ENCODE measurements at regions not wholly inside any gene's neighbourhood (a gene's known extent, or its start where the extent isn't known, plus 50 kb on each side); places are given as distances from the start of the nearest gene placed in this dataset.
"Not testable (repeated sequence)": the region's sequence is repeated elsewhere in the genome, so short reads cannot be mapped to it uniquely, and the experiment has no call there.

DNA sequence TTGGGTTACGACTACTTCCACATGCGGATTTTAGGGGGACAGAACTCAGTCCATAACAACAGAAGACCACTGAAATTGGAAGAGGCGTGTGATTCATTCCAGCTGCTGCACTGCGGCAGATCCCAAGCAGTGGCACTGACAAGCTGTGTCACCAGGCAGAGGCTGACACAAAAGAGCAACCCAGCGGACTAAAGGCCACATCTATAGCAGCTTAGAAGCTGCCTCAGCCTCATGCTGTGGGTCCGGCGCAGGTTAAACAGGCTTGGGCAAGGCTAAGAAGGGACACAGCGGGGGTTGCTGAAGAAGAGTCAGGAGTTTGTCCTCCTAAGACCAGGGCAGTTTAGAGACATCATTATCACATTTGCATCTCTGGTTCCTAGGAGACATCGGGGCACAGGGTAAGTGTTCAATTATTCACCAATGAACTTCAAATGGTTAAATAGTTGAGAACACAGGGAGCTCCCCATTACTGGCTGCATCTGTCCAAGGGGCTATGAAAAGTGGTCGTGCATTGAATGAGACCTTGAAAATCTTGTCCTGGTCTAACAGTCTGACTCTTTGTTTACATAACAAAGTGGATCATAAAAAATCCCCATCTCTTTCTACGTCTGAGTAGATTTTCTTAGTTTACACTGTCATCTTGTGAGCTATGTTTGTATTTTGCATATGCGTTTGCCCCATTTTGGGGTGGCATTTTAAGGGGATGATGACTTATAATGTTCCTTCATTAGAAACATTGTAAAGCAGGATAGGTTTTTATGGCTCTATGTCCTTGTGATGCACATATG is 162.3 kb upstream of the TRIB2 start:
- Histone ChIP-seq H3K27ac (peak overlapping the region in 7 of 21 experiments; percentile 4 to 62 (median 34)), H3K4me3 (no peak overlapping the region)

DNA sequence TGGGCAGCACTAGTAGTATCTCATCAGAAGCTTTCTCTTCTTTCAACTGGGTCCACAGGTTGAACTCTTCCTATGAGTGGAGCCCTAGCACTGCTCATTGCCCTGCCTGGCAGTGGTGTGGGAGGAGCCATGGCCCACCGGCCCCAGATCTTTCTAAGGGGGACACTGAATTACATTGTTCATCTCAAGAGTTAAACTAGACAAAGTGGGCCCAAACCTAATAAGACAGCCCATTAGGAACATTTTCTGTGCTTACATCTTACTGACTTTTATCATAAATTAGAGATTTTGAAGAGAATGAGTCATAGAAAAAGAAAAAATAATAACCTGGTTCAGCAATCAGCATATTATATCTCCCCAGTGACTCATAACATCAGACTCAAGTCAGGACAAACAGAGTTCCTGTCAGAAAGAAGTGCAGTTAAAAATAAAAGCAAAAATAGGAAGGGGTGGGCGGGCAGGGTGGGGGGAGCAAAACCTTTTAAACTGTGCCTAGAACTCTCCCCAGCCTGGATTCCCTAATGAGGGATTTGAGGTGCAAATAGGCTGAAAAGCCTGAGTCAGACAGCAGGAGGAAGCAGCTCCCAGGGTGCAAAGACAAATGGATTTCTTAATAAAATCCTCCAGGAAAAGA is 161.6 kb upstream of the TRIB2 start:
- Histone ChIP-seq H3K27ac (peak overlapping the region in 6 of 21 experiments; percentile 4 to 62 (median 42)), H3K4me3 (no peak overlapping the region)

GRCh38 chr2:12556762-12557161 is 160.0 kb upstream of the TRIB2 start:
- Histone ChIP-seq H3K4me3 (no peak overlapping the region), H3K27ac (peak overlapping the region in 1 of 21 experiments; percentile 6)

DNA sequence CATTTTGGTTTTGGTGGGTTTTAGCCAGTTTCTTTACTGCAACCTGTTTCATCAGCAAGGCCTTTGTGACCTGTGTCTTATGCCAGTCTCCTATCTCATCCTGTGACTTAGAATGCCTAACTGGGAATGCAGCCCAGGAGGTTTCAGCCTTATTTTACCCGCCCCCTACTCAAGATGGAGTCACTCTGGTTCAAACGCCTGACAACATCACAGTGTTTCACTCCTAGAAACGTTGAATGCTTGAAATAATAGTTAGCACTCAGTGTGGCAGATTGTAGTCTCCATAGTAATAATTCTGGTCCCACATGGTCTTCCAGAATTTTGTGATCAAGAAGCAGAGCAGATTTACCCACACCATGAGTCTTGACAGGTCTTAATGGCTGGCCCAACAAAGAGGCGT is 159.0 kb upstream of the TRIB2 start:
- no peak overlapping the region for H3K4me3 ChIP-seq

GRCh38 chr2:12558519-12558918 is 158.2 kb upstream of the TRIB2 start:
- no peak overlapping the region for H3K4me3 ChIP-seq
- no peak overlapping the region for H3K27ac ChIP-seq

More for the DNA sequence above, 159.0 kb upstream of the TRIB2 start:
- no peak overlapping the region for H3K27ac ChIP-seq

GRCh38 chr2:12560618-12561017 is 156.1 kb upstream of the TRIB2 start:
- no peak overlapping the region for H3K4me3 ChIP-seq
- no peak overlapping the region for H3K27ac ChIP-seq

DNA sequence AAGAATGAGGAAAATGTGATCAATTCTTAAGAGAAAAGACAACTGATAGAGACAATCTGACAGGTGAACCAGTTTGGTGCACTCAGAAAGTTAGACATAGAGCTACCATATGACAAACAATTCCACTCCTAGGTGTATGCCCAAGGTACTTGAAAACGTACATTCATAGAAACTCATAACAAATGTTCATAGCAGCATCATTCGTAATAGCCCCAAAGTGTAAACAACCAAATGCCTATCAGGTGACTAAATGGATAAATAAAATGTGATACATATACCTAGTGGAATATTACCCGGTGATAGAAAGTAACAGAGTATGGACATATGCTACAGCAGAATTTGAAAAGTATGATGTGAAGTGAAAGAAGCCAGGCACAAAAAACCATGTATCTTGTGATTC is 149.3 kb upstream of the TRIB2 start:
- Histone ChIP-seq H3K4me3 (no peak overlapping the region), H3K27ac (no peak overlapping the region)

- not testable (repeated sequence) for H3K27ac ChIP-seq, H3K4me3 ChIP-seq
Observed at GRCh38 chr2:12569510-12569909, 147.2 kb upstream of the TRIB2 start.

GRCh38 chr2:12569929-12570328 is 146.8 kb upstream of the TRIB2 start:
- not testable (repeated sequence) for H3K27ac ChIP-seq, H3K4me3 ChIP-seq

DNA sequence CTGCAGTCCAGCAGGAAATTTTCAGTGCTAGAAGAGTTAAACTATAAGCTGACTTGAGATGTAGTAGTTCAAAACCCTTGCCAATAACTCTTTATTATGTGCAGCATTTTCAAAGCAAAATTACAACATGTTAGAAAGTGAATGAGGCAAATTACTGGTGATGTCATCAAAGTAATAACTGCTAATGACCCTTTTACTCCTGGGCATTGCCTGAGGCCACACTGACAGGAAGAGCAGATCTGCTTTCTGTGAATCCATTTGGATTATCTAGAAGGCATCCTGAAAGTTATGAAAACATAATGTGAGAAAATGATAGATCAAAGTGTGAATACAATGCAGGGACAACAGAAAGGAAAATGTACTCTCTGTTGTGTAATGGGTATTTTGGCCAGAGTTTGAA is 139.6 kb upstream of the TRIB2 start:
- Histone ChIP-seq H3K4me3 (no peak overlapping the region), H3K27ac (no peak overlapping the region)

DNA sequence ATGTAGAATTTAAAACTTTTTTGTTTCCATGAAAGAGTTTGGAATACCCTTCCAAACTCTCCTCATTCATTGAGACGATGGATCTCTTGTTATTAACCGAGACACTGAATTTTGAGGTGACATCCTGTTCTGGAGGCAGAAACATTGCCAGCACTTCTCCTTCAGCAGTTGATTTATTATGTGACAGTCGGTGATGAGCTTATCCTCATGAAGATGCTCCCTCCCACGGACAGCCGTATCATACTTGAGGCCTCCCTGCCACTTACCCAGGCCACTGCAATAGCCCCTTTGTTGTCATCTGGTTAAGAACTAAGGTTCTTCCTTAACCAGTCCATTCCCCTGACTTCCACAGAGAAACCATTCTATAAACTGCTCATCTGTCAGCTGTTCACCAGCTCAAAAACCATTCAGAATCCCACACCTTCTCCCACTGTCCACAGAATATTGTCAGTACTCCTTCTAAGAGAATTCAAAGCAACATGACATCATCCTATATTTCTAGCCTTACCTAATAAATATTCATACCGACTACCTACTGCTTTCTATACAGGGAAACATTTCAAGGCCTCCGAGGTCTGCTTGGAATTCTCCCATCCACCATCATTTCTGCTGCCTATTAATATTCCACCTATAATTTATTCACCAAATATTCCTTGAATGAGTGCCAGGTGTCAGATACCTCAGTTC is 139.0 kb upstream of the TRIB2 start:
- no peak overlapping the region for H3K4me3 ChIP-seq
- H3K27ac ChIP-seq: no peak overlapping the region

GRCh38 chr2:12579018-12579417 is 137.7 kb upstream of the TRIB2 start:
- no peak overlapping the region for H3K4me3 ChIP-seq

GRCh38 chr2:12584338-12584737 is 132.4 kb upstream of the TRIB2 start:
- Histone ChIP-seq H3K4me3 (no peak overlapping the region), H3K27ac (no peak overlapping the region)

More at GRCh38 chr2:12579018-12579417, 137.7 kb upstream of the TRIB2 start:
- H3K27ac ChIP-seq: no peak overlapping the region

GRCh38 chr2:12585784-12586183 is 131.0 kb upstream of the TRIB2 start:
- no peak overlapping the region for H3K4me3 ChIP-seq

DNA sequence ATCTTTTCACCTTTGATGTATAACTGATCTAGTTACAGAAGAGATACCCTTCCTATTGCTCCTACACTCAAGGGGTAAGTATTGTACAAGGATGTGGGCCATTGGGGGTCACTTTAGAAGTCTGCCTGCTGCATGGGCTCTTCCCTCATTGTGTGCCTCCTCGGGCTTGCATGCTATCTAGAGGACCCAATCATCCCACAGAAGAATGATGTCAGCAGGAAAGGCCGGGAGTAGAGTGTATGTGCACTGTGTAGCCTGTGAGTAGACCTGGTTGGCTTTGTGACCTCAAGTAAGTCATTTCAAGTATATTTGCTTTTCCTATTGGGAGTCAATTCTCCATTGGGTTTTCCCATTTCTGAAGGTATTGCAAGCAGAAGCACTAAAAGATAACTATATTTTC is 129.5 kb upstream of the TRIB2 start:
- Histone ChIP-seq H3K27ac (peak overlapping the region in 1 of 21 experiments; percentile 11), H3K4me3 (no peak overlapping the region)

More at GRCh38 chr2:12585784-12586183, 131.0 kb upstream of the TRIB2 start:
- no peak overlapping the region for H3K27ac ChIP-seq

GRCh38 chr2:12587729-12588522 is 128.8 kb upstream of the TRIB2 start:
- Histone ChIP-seq H3K27ac (peak overlapping the region in 5 of 21 experiments; percentile 1 to 26 (median 11)), H3K4me3 (no peak overlapping the region)

GRCh38 chr2:12588986-12589385 is 127.8 kb upstream of the TRIB2 start:
- Histone ChIP-seq H3K4me3 (no peak overlapping the region), H3K27ac (no peak overlapping the region)

DNA sequence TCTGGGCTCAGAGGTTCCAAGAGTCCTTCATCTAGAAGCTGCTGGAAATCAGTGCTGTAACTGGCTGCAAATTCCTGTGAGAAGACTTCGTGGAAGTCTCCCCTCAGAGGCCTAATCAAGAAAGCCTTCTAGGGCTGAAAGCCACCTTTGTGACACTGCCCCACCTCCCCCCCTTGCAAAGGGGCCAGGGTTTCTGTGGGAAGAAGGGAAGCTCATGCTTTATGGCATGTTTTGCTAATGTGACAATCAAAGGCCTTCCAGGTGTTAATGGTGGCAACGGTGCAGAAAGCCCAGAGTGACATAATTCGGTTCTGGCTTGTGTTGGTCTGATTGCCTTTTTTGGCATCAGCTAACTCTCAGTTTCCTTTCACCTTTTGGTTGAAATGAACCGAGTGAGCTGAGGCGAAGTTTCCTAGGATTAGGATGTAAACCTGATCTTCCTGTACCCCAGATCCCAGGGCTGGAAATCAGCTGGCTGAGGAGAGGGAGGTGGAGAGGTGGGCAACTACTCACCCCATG is 126.9 kb upstream of the TRIB2 start:
- H3K27ac ChIP-seq: no peak overlapping the region
- H3K4me3 ChIP-seq: no peak overlapping the region

- Histone ChIP-seq H3K4me3 (no peak overlapping the region), H3K27ac (no peak overlapping the region)
Observed at GRCh38 chr2:12592296-12592695, 124.4 kb upstream of the TRIB2 start.

- no peak overlapping the region for H3K4me3 ChIP-seq
- H3K27ac ChIP-seq: no peak overlapping the region
Observed at GRCh38 chr2:12594590-12594989, 122.1 kb upstream of the TRIB2 start.

All from skin epidermis (tissue), 12 donors.